ENCODE measurements at regions not wholly inside any gene's neighbourhood (a gene's known extent, or its start where the extent isn't known, plus 50 kb on each side); places are given as distances from the start of the nearest gene placed in this dataset.

GRCh38 chr11:131041331-131042040 is 125.2 kb upstream of the SNX19 start:
- in situ Hi-C loops (cut with MboI), result no loop called here
- CTCF ChIA-PET (ENCODE audit: low intra/inter-chr PET ratio), result interaction anchor here (0.6 kb wide), 1 partner anchor 630 kb away, joined by 3 read pairs; no protein-coding TSS in a partner anchor
- H3K4me3 ChIP-seq, result no peak overlapping the region
- no peaks in the 10 kb centered on the region for H3K36me3 ChIP-seq (ENCODE audit: control insufficient read depth, insufficient read depth, low read length)
- peaks cover 0 to 4% of the 10 kb centered on the region in 2 experiments; a peak in 2 of 5 replicates for H3K27me3 ChIP-seq (ENCODE audit: control insufficient read depth in 2 of 2, insufficient read depth in 2 of 2, low read length in 2 of 2)
- POLR2A ChIA-PET, result interaction anchor here (0.8 kb wide), 1 partner anchor 29 kb away, joined by 3 read pairs; no protein-coding TSS in a partner anchor
- no peak overlapping the region for H3K27ac ChIP-seq (ENCODE audit: extremely low read depth, low read depth, low read length)
- FAIRE-seq (no peak), ATAC-seq (no peak), DNase-seq (ENCODE audit: extremely low read depth in 1 of 4, low spot score in 3 of 4) (no peak)
- H3K9ac ChIP-seq (ENCODE audit: insufficient read depth in 1 of 2, low read depth in 2 of 2, low read length in 2 of 2), result no peak overlapping the region
- no peaks in the 10 kb centered on the region for H3K4me1 ChIP-seq (replicated peaks in 1 of 2; ENCODE audit: control insufficient read depth in 2 of 2, insufficient read depth in 2 of 2, low read length in 2 of 2)
- intact Hi-C loops (cut with micrococcal nuclease), result no loop called here
- H4K20me1 ChIP-seq (replicated peaks; ENCODE audit: control insufficient read depth, insufficient read depth, low read length), result no peaks in the 10 kb centered on the region
- no peak for TF ChIP-seq ASH1L (IDR thresholded peaks at IDR 0.05; ENCODE audit: borderline replicate concordance, low read depth, partially characterized antibody)
- no peak for TF ChIP-seq PTBP1 (IDR thresholded peaks at IDR 0.05; ENCODE audit: low read depth, low read length)
- TF ChIP-seq MAFK (IDR thresholded peaks at IDR 0.05; ENCODE audit: low read length), result no peak
- TF ChIP-seq ZNF3 (CRISPR knock-in tag; IDR thresholded peaks at IDR 0.05), result no peak
- no peak for TF ChIP-seq HNRNPL (IDR thresholded peaks at IDR 0.05; ENCODE audit: low read depth, low read length)
- TF ChIP-seq RBM25 (IDR thresholded peaks at IDR 0.05; ENCODE audit: low read depth, low read length, severe bottlenecking), result no peak
- WGBS (ENCODE audit: insufficient coverage, low coverage, missing lambda C conversion rate), result 2% methylated on average over 5 of the region's 5 CpGs
- no TSS peak for BruUV-seq (replicated peaks)
- no peaks in the 10 kb centered on the region for H3K9me1 ChIP-seq (ENCODE audit: control insufficient read depth, insufficient read depth, low read length)
- H3K9me3 ChIP-seq (replicated peaks; ENCODE audit: control insufficient read depth, insufficient read depth, low read depth, low read length), result no peaks in the 10 kb centered on the region
- no peaks in the 10 kb centered on the region for H3K79me2 ChIP-seq (ENCODE audit: control insufficient read depth, insufficient read depth, low read length)
- H3K4me2 ChIP-seq (ENCODE audit: insufficient read depth, low read length), result no peak overlapping the region
- H2AFZ ChIP-seq (ENCODE audit: low read depth, low read length), result no peak overlapping the region

GRCh38 chr11:131042041-131042390 is 125.7 kb upstream of the SNX19 start:
- in situ Hi-C loops (cut with MboI), result no loop called here
- peaks cover 0 to 7% of the 10 kb centered on the region in 2 experiments; a peak in 2 of 5 replicates for H3K27me3 ChIP-seq (ENCODE audit: control insufficient read depth in 2 of 2, insufficient read depth in 2 of 2, low read length in 2 of 2)
- DNase-seq (ENCODE audit: extremely low read depth in 1 of 4, low spot score in 3 of 4) (no peak), ATAC-seq (no peak), FAIRE-seq (no peak)
- no peaks in the 10 kb centered on the region for H3K79me2 ChIP-seq (ENCODE audit: control insufficient read depth, insufficient read depth, low read length)
- WGBS (ENCODE audit: insufficient coverage, low coverage, missing lambda C conversion rate), result 0% methylated on average over 1 of the region's 1 CpG
- BruUV-seq (replicated peaks), result no TSS peak
- no peak overlapping the region for H3K4me3 ChIP-seq
- CTCF ChIA-PET (ENCODE audit: low intra/inter-chr PET ratio), result no interaction called here
- no peaks in the 10 kb centered on the region for H3K36me3 ChIP-seq (ENCODE audit: control insufficient read depth, insufficient read depth, low read length)
- no peak overlapping the region for H2AFZ ChIP-seq (ENCODE audit: low read depth, low read length)
- no peak overlapping the region for H3K27ac ChIP-seq (ENCODE audit: extremely low read depth, low read depth, low read length)
- no peaks in the 10 kb centered on the region for H3K4me1 ChIP-seq (replicated peaks in 1 of 2; ENCODE audit: control insufficient read depth in 2 of 2, insufficient read depth in 2 of 2, low read length in 2 of 2)
- H3K9ac ChIP-seq (ENCODE audit: insufficient read depth in 1 of 2, low read depth in 2 of 2, low read length in 2 of 2), result no peak overlapping the region
- no peaks in the 10 kb centered on the region for H3K9me3 ChIP-seq (replicated peaks; ENCODE audit: control insufficient read depth, insufficient read depth, low read depth, low read length)
- POLR2A ChIA-PET, result no interaction called here
- intact Hi-C loops (cut with micrococcal nuclease), result no loop called here
- no peaks in the 10 kb centered on the region for H4K20me1 ChIP-seq (replicated peaks; ENCODE audit: control insufficient read depth, insufficient read depth, low read length)
- H3K9me1 ChIP-seq (ENCODE audit: control insufficient read depth, insufficient read depth, low read length), result no peaks in the 10 kb centered on the region
- H3K4me2 ChIP-seq (ENCODE audit: insufficient read depth, low read length), result no peak overlapping the region
- no peak for TF ChIP-seq SIRT6 (IDR thresholded peaks at IDR 0.05; ENCODE audit: low read depth, low read length)
- no peak for TF ChIP-seq PHF21A (IDR thresholded peaks at IDR 0.05; ENCODE audit: borderline replicate concordance, low read depth)
- no peak for TF ChIP-seq ZNF23 (CRISPR knock-in tag; IDR thresholded peaks at IDR 0.05)
- TF ChIP-seq ZBTB33 (CRISPR knock-in tag; IDR thresholded peaks at IDR 0.05), result no peak
- TF ChIP-seq GABPA (tag; conservative IDR thresholded peaks at IDR 0.05; ENCODE audit: low read depth), result no peak
- TF ChIP-seq ILF3 (IDR thresholded peaks at IDR 0.05; ENCODE audit: borderline replicate concordance), result no peak
- TF ChIP-seq ZNF436 (CRISPR knock-in tag; IDR thresholded peaks at IDR 0.05), result no peak
- TF ChIP-seq JUND (IDR thresholded peaks at IDR 0.05; ENCODE audit: borderline replicate concordance, low read depth, low read length), result no peak
- TF ChIP-seq JUND (tag; IDR thresholded peaks at IDR 0.05; ENCODE audit: borderline replicate concordance, low read depth, low read length), result no peak
- no peak for TF ChIP-seq DACH1 (IDR thresholded peaks at IDR 0.05; ENCODE audit: partially characterized antibody)
- no peak for TF ChIP-seq ARNT (IDR thresholded peaks at IDR 0.05)

All from K562 (cell line).